DND-41 (cell line): ENCODE measurements at regions not wholly inside any gene's neighbourhood (a gene's known extent, or its start where the extent isn't known, plus 50 kb on each side); places are given as distances from the start of the nearest gene placed in this dataset.

Experiments used
- ATAC-seq: fragments of 200-7000 bp; cut with Tn5 transposase; 3 replicates; pipeline ENCODE4 v1.9.1; 2021; ENCODE audit warnings: low read depth; ENCODE audit not compliant: insufficient read depth
- DNase-seq: peaks from one replicate; pipeline ENCODE4 v3.0.0-alpha.2; 2020
- H2AFZ ChIP-seq: 2 replicates; pipeline ENCODE4 v1.6.0; 2012; ENCODE audit warnings: low read depth, low read length
- H3K27ac ChIP-seq: 2 replicates; pipeline ENCODE4 v1.5.1; 2012; ENCODE audit warnings: low read length, inconsistent platforms
- H3K27me3 ChIP-seq: fragments of 200-600 bp; sonication (generic); 2 replicates; pipeline ENCODE4 v1.6.0; 2012; ENCODE audit warnings: low read length, mild to moderate bottlenecking, inconsistent platforms; ENCODE audit not compliant: insufficient read depth, poor library complexity
- H3K36me3 ChIP-seq: 2 replicates; pipeline ENCODE4 v1.5.1; 2012; ENCODE audit warnings: low read length, inconsistent platforms; ENCODE audit not compliant: insufficient read depth
- H3K4me1 ChIP-seq: 2 replicates; pipeline ENCODE4 v1.5.1; 2012; ENCODE audit warnings: mild to moderate bottlenecking, low read length; ENCODE audit not compliant: insufficient read depth
- H3K4me2 ChIP-seq: 2 replicates; pipeline ENCODE4 v1.6.0; 2012; ENCODE audit warnings: mild to moderate bottlenecking, moderate library complexity, low read length, inconsistent platforms; ENCODE audit not compliant: insufficient read depth
- H3K4me3 ChIP-seq, 2 experiments: fragments of 200-600 bp in 1 of 2; shearing (Covaris generic) in 1 of 2; 2 replicates each; pipeline ENCODE4 v1.5.1; 2012 to 2016; ENCODE audit warnings: inconsistent platforms in 2 of 2, low read length in 2 of 2, mild to moderate bottlenecking in 2 of 2, low read depth in 1 of 2, moderate library complexity in 1 of 2
- H3K79me2 ChIP-seq: 2 replicates; pipeline ENCODE4 v1.6.0; 2012; ENCODE audit warnings: low read length, inconsistent platforms; ENCODE audit not compliant: insufficient read depth
- H3K9ac ChIP-seq: 2 replicates; pipeline ENCODE4 v1.6.0; 2012; ENCODE audit warnings: low read depth, mild to moderate bottlenecking, inconsistent platforms, low read length, moderate library complexity
- H3K9me3 ChIP-seq: 2 replicates; pipeline ENCODE4 v1.5.1; 2012; ENCODE audit warnings: low read length, moderate library complexity, mild to moderate bottlenecking, inconsistent platforms; ENCODE audit not compliant: insufficient read depth, severe bottlenecking
- H4K20me1 ChIP-seq: 2 replicates; pipeline ENCODE4 v1.6.0; 2012; ENCODE audit warnings: low read length; ENCODE audit not compliant: insufficient read depth
- EZH2 ChIP-seq: IDR thresholded peaks from 3 replicates; pipeline ENCODE4 v1.6.1; 2012; ENCODE audit warnings: borderline replicate concordance, low read depth, mild to moderate bottlenecking, moderate library complexity, low read length, inconsistent platforms; ENCODE audit not compliant: severe bottlenecking
- TF ChIP-seq, protein P1 (sequence below): IDR thresholded peaks from 2 replicates; pipeline ENCODE4 v1.5.1; 2012; ENCODE audit warnings: borderline replicate concordance, low read length, moderate library complexity, mild to moderate bottlenecking; ENCODE audit not compliant: poor library complexity, severe bottlenecking; ENCODE audit errors: extremely low read depth

DNA sequence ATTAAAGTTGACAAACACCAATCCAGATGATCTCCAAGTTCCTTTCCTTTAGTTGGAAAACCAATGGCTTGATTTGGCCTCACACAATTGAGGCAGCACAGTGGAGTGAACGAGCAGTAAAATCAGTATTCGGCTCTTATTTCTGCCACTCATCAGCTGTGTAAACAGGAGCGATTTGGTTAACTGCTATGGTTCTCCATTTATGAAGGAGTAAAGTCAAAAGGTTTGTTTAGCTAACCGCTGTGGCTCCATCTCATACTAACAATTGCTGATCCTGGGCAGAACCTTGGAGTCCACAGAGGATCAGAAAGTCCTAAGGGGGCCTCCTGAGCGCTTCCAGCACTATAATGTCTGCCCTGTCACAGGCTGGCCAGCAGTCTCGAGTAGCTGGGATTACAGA is 54.5 kb upstream of the EXOC1L start:
- TF ChIP-seq EZH2, result no peak
- TF ChIP-seq, protein P1, sequence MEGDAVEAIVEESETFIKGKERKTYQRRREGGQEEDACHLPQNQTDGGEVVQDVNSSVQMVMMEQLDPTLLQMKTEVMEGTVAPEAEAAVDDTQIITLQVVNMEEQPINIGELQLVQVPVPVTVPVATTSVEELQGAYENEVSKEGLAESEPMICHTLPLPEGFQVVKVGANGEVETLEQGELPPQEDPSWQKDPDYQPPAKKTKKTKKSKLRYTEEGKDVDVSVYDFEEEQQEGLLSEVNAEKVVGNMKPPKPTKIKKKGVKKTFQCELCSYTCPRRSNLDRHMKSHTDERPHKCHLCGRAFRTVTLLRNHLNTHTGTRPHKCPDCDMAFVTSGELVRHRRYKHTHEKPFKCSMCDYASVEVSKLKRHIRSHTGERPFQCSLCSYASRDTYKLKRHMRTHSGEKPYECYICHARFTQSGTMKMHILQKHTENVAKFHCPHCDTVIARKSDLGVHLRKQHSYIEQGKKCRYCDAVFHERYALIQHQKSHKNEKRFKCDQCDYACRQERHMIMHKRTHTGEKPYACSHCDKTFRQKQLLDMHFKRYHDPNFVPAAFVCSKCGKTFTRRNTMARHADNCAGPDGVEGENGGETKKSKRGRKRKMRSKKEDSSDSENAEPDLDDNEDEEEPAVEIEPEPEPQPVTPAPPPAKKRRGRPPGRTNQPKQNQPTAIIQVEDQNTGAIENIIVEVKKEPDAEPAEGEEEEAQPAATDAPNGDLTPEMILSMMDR, result no peak
- Histone ChIP-seq H4K20me1 (no peaks in the 10 kb centered on the region), H3K4me3 (no peak overlapping the region), H3K27ac (no peak overlapping the region), H3K9me3 (no peaks in the 10 kb centered on the region), H3K27me3 (no peaks in the 10 kb centered on the region), H3K36me3 (no peaks in the 10 kb centered on the region), H2AFZ (no peak overlapping the region), H3K4me2 (no peak overlapping the region), H3K9ac (no peak overlapping the region), H3K79me2 (no peaks in the 10 kb centered on the region), H3K4me1 (no peaks in the 10 kb centered on the region)
- no peak for DNase-seq
- ATAC-seq, result no peak

DNA sequence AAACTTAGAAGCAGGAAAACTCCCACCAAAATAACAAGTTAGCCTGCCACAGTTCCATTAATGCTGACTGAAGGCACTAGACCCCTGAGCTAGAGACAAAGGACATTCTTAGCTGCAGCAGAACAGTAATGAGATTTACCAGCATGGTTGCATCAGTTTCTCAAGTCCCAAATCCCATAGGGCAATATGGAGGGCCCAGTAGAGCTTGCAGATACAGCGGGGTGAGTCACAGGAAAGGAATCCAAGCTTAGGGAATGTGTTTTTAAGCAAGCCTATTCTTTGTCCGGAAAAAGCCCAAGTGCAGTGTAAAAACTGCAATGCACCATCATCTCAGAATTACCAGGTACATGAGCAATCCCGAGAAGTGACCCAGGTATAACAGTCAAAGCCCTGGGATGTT is 51.3 kb upstream of the EXOC1L start:
- TF ChIP-seq EZH2, result no peak
- TF ChIP-seq, protein P1, result no peak
- no peak overlapping the region for H3K9ac ChIP-seq
- H3K4me3 ChIP-seq, result no peak overlapping the region
- no peak for DNase-seq
- H3K27me3 ChIP-seq, result no peaks in the 10 kb centered on the region
- H3K4me2 ChIP-seq, result no peak overlapping the region
- no peaks in the 10 kb centered on the region for H3K9me3 ChIP-seq
- H3K27ac ChIP-seq, result no peak overlapping the region
- H3K36me3 ChIP-seq, result no peaks in the 10 kb centered on the region
- no peak overlapping the region for H2AFZ ChIP-seq
- H3K79me2 ChIP-seq, result no peaks in the 10 kb centered on the region
- no peaks in the 10 kb centered on the region for H3K4me1 ChIP-seq
- no peaks in the 10 kb centered on the region for H4K20me1 ChIP-seq
- no peak for ATAC-seq
